Left forelimb (tissue), 1 donor: ENCODE measurements at regions not wholly inside any gene's neighbourhood (a gene's known extent, or its start where the extent isn't known, plus 50 kb on each side); places are given as distances from the start of the nearest gene placed in this dataset.

Source experiments
- DNase-seq: peaks from one replicate; pipeline ENCODE4 v3.0.0-alpha.2; 2018; ENCODE audit warnings: low spot score

DNA sequence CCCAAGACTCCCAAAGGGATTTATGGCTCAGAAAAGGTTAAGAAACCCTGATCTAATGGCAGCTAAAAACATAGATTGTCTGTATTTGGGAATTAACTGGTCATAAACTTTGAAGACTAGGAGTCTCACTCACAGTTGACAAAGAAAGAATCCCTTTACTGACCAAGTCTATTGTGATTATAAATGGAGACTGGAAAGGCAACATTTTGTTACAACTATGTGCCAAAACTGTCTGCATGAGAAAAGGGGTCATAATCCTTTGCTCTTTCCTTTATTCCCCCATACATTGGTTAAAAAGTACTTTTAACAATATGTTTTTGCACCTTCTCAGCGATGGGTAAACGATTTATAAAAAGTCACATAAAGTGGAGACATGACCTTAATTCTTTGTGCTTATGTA, 206.9 kb upstream of the MAP3K7 start:
- no peak for DNase-seq

DNA sequence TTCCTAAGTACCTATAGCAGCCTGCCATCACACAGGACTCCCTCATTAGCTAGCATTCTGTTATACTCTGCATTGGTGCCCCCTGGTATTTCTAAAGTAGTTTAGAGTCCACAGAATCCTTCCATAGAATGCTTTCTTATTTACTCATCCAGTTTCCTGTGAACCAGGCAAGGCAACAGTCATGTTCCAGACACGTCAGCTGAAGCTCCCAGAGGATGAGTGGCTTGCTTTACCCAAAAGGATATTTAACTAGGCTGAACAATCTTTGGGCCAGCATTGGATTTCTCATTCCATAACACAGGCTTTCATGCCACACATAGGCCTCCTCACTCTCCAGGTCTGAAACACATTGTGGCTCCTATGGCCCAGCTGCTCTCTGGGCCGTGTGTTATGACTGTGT, 203.8 kb upstream of the MAP3K7 start:
- DNase-seq, result no peak

DNA sequence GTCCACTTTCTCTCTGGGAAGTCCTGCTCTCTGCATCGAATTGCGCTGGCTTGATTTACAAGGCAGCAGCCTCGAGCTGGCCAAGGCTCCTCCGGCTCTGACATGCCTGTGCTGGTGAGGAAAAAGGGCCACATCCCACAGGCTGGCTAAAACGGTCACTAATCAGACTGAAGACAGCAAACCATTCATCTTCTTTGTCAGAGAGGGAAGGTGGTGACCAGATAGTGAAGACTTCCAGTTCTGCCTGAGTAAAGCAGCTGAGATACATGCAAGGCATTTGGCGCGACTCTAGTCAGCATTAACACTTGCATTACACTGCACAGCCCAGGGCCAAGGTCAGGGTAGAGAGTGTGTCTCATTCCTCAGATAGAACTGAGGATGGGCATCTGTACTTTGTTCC, 203.2 kb upstream of the MAP3K7 start:
- DNase-seq, result no peak

DNA sequence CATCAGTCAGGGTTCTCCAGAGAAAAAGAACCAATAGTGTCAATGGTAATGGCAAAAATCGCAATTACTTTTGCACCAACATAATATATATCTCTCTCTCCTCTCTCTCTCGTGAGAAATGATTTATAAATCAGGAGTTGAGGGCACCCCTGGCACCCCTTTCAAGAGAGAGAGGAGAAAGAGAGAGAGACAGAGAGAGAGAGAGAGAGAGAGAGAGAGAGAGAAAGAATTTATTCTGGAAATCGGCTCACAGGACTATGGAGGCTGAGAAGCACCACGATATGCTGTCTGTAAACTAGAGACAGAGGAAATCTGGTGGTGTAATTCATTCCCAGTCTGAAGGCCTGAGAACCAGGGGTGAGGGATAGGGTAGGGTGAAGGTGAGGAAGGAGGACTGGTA, 201.9 kb upstream of the MAP3K7 start:
- DNase-seq, result no peak

DNA sequence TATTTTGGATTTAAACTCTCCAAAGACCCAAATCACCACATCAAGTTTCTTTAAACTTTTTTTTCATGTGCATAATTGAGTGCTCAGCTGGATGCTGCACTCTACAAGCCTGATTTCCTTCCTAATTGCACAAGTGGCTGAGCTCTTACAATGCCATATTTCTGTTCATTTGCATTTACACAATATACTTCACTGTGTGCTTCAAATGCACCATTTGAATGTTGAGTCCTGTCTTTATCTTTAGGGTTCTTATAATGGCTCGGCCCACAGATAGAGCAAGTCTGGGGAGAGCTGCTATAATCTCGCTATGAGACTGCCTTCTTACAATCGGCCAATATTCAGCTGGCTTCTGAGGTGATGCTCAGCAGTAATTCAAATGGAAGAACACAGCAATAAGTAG, 200.6 kb upstream of the MAP3K7 start:
- DNase-seq, result no peak

DNA sequence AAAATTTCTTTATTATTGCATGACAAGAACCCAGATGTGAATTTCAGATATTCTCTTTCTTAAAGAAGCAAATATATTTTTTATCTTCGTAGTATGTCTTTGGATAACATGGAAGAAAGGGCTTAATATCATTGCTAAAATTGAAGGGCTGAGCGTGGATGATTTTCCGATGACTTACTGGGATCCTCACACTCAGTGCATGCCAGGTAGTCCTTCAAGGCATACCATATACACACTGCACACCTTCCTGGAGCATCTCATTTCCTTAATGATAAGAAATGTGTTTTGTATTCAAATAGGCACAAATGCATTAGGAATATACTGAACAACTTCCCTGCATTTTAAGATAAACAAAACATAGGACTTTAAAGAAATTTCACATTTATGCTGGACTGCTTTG, 193.9 kb upstream of the MAP3K7 start:
- DNase-seq, result no peak

DNA sequence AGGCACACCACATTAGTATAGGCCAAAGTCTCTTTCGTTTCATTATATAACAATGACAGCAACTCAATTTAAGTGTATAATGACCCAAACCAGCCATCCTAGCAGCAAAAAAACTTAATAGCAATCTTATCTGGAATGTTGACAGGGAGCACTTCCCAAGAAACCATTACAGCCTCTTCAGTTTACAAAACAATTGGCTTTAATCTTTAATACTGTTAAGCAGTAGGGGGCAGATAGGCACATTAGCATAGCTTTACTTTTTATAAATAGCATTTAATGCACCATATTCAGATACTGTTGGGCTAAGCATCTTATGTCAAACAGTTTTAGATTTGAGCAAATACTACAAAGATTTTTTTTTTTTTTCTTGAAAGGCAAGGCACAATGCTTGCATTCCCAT, 193.3 kb upstream of the MAP3K7 start:
- no peak for DNase-seq

DNA sequence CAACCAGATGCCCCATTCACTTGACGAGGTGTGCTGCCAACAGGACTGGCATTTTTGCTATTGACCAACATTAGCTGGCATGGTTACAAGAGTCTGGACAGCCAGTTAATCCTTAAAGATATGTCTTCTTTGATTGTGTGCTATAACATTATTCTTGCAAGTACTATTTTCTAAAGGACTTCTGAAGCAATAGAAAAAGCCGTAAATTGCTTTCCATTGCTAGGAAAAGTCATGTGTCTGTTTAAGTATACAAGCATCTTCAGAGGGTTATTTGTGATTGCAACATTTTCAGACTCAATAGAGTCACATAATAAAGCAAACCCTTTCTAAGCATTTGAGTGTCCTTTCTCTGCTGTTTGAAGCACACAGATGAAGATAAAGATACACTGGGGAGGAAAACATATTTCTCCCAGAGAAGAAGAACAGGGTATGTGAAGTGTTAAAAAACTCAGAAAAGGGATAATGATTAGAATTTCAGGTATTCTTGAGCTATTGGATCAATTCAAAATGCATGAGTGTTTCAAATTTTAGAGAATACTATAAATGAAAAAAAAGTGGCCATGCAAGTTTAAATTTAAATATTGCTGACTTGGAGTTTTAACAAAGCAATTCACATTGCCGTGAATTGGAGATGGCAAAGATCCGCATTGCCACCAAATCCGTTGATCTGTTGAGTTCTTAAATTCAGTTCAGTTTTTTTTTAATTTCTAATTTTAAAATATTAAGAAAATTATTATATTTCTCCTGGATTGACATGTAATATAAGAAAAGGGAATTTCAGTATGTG, 191.7 kb upstream of the MAP3K7 start:
- no peak for DNase-seq

DNA sequence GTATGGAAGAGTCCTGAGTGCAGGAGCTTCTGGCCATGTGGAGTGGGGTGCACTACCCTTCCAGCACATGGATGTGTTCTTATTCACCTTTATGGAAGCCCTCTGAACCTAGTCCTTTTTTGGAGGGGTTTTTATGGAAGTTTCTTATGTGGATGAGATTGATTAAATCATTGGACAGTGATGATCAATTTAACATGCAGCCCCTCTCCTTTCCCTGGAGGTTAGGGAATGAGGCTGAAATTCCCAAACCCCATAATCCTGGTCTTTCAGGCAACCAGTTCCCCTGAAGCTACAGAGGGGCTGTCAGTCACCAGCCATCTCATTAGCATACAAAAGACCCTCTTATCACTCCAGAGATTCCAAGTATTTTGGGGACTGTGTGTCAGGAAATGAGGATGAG, 183.9 kb upstream of the MAP3K7 start:
- no peak for DNase-seq

DNA sequence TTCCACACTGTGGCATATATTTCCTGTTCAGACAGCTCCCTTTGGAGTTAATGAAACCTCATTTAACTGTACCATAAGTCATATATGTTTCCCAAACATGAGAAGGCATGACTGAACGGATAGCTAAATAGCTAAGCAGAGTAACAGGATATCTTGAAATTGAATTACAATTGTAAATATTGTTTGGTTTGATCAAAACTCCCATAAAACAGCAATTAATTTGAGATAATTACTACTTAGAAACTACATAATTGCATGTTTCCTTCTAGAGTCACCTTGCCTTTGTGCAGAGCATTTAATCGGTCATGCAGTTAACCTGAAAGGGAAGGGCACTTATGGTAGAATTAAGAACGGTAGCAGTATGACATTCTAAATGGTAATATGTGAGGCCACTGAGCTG, 179.0 kb upstream of the MAP3K7 start:
- DNase-seq, result no peak

DNA sequence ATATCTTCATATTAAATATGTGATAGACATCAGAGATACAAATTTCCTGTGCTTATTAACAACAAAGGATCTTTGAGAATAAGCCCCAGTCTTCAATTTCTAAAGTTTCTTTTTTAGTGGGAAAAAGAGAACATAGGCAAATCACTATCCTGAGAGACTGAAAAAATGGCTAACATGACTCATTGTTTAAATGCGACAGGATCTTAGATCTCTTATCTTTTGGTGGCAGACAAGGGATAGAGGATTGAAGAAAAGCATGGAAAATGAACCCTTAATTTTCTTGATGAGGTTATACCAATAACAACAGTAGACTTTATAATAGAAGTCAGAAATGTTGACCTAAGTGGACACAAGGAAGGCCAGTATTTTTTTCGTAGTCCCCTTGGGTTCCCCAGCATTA, 178.6 kb upstream of the MAP3K7 start:
- DNase-seq, result no peak

DNA sequence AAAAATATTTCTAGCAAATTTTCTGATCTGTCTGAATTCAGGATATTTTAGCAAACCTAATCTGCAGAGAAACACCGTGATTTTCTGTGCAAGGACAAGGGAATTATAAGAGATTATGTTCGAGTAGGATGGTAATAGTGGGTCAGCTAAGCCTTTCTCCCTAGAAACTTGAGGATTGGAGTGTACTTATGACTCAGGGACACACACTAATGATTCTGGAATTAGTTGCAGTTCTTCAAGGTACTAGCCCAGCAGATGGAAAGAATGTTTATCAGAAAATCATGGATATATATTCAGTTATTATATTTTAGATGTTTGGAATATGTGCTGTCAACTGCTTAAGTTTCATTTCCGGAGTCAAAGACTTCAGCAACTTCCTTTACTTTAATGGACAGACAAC, 177.1 kb upstream of the MAP3K7 start:
- no peak for DNase-seq

DNA sequence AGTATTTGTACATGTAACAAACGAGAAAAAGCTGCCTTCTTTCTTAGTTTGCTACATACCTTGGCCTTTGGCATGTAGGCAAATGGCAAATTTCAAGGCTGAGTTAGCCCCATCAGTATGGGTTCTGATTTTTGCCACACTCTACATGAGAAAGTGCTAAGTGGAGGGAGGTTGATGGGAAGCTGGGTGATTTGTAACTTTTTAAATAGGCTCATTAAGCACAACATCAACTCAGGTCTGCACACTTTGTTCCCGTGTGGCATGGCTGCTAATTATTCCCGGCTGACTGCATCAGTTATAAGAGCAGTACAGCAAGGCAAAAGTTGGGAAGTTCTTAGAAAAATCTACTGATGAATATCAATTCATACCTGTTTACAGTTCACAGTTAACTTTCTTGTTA, 172.8 kb upstream of the MAP3K7 start:
- DNase-seq, result no peak

DNA sequence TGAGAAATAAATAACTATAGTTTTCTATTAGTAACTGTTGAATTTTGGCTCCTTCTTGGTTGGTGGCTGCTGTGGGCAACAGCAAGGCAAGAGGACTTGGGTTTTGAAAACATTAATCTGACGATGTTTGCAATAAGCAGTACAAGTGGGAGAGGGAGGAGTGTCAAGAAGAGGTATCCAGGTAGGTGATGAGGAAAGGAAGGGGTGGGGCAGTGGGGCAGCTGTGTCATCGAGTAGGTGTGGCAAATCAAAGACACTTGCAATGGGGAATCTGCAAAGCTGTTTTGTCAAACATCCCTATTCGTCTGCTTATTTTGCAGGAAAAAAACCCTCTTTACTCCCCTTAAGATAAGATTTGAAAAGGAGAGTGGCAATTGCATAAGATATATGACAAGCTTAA, 171.9 kb upstream of the MAP3K7 start:
- no peak for DNase-seq

DNA sequence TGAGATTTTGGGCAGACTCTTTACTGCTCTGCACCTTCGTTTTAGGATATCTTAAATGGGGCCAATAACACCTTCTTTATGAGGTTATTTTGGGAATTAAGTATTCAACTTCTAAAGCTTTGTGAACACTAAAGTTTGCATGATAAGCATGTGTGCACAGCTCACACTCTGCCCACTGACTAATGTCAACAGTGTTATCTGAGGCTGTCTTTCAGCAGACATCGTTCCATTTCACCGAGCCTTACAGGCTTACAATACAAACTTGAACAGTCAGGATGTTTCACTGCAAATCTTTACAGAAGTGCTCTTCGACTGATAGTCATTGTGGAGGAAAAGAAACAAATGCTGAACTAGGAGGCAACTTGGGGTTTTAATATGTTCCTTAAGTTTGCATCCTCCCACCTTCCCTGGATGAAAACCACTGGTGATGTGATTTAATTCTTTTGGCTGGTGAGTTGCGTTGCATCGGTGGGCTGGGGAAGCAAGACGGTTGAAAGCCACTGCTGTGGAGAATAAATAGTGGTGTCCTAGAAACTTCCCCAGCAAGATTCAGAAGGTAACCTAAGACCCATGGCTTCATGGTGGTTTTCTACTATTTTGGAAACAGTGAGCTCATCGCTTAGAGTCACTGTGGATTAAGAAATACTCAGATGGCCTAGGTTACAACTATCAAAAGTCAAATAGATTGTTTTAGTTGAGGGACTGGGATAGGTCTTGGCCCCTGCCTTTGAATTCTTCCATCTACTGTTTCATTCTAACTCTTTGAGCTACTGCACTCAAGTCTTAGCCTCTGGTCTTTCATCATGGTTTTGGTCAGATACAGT, 167.2 kb upstream of the MAP3K7 start:
- no peak for DNase-seq

DNA sequence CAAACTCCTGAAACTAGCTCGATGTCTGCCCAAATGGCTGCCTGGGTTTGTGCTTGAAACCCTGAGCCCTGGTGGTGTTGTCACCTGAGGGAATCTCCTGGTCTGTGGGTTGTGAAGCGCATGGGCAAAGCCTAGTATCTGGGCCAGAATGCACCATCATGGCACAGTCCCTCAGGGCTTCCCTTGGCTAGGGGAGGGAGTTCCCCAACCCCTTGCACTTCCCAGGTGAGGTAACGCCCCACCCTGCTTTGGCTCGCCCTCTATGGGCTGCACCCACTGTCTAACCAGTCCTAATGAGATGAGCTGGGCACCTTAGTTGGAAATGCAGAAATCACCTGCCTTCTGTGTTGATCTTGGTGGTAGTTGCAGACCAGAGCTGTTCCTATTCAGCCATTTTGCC, 152.9 kb upstream of the MAP3K7 start:
- no peak for DNase-seq

DNA sequence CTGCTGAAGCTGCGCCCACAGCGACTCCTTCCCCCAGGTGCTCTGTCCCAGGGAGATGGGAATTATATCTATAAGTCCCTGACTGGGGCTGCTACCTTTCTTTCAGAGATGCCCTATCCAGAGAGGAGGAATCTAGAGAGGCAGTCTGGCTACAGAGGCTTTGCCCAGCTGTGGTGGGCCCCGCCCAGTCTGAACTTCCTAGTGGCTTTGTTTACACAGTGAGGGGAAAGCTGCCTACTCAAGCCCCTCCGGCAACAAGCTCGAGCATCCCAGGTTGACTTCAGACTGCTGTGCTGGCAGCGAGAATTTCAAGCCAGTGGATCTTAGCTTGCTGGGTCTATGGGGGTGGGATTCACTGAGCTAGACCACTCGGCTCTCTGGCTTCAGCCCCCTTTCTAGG, 152.5 kb upstream of the MAP3K7 start:
- DNase-seq, result no peak

DNA sequence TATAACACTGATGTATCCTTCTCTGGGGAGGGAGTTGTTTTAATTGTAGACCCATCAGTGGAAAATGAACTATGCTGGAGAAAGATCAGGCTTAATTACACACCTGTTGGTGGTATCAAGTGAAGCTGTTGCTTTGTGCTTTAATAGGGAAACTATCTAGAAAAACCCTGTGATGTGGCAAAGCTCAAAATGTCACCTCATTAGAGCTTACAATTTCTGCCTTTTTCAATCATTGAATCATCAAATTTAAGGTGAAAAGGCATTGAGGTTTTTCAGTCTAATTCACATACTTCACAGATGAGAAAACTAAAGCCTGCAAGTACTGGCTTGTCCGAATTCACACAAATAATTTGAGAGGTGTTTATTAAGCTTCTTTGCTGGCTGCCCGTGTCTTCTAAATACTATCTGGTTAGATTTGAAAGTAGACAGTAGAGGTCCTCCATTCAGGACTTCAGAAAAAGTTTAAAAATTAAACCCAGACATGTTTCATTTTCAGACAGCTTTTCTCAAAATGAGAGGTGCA, 143.3 kb upstream of the MAP3K7 start:
- DNase-seq, result no peak

DNA sequence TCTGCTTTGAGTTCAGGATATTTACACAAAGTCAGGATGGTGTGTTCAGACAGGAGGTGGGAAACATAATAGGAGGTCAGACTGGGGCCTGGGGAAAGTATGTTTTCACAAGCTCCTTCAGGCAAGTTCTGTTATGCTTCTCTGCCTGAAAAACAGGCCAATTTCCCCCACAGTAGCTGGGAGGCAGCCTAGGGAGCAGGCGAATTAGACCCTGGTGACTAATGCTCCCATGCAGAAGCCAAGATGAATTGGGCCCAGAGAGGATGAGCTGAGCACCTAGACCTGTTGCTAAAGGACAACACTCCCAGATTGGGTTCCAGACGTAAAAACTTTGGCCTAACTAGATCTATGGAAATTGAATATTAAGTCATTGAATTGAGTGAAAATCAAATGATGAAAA, 142.2 kb upstream of the MAP3K7 start:
- DNase-seq, result no peak

DNA sequence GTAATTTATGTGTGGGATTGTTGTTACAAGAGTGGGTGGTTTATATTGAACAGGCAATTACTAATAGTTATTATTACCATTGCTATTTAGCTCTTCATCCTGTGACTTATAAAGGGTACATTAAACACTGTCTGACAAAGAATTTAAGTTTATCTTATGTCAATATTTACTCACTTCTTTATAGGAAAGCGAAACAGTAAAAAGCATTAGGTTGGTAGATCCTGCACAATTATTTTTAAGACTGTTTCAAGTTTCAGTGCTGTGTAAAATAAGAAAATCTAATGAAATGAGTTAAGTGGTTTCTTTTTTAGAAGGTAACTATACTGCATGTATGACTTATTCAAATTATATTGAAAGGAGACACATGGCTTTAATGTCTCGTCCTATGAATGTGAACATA, 135.8 kb upstream of the MAP3K7 start:
- DNase-seq, result no peak

DNA sequence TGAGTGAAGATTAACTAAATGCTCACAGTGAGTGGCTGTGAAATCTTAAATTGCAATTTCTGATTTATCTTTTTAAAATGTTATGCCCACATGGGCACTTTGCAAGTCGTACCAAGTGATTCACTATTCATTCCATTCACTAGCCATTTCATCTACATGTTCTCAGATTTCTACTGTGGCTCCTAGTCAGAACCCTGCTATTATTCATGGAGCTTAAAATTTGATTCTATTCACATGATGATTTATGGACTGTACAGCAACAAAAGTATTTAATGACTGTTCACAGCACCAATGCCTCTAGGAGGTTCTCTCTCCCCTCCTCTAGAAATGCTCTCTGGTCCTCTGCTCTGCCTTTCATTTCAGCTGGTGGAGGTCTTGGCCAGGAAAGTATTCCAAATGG, 133.5 kb upstream of the MAP3K7 start:
- no peak for DNase-seq

DNA sequence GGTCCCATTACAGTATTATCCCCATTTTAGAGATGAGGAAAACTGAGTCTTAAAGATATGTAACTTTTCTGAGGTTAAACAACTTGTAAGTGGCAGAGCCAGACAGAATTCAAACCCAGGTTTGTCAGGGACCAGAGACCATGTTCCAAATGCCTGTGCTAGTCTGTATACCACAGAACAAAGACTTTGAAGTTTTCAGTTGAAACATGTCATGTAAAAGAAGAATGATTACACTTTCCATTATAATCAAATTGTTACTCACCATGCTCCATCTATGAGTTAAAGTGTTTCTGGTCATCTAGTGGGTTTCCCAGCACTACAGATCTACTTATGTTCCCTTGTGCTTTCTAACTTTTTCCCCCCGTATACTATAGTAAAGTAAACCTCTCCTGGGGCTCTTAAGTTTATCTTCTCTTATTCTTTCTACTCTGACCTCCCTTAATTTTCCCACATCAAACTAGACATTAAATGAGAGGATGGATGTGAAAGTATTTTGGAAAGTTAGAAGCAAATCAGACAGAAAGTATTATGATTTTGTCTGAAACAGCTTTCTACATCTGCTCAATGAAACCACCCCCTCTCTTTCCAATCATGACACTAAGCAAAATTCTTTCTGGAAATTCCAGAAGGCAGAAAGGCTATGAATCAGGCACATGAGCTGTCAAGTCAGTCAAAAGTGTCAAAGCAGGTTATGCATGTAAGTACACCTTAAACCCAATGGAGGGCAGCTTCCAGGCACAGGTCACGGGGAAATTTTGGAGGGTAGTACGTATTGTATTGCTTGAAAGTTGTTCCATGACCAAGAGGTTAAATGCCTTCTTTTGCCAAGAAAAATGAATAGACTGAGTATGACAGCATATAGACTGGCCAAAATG, 132.7 kb upstream of the MAP3K7 start:
- no peak for DNase-seq
